OCI-LY7 (cell line): ENCODE measurements at regions not wholly inside any gene's neighbourhood (a gene's known extent, or its start where the extent isn't known, plus 50 kb on each side); places are given as distances from the start of the nearest gene placed in this dataset.

ENCODE experiments used
- EZH2phosphoT487 ChIP-seq: fragments of 200-600 bp; sonication (generic); IDR thresholded peaks from 2 replicates; pipeline ENCODE4 v1.6.1; 2018; ENCODE audit warnings: low read depth, borderline replicate concordance, mild to moderate bottlenecking, mixed run types, antibody characterized with exemption, low read length, moderate library complexity, mixed read lengths
- TF ChIP-seq, protein P1 (sequence below): fragments of 200-600 bp; sonication (generic); conservative IDR thresholded peaks from 2 replicates; pipeline ENCODE4 v1.5.1; 2014; ENCODE audit warnings: mild to moderate bottlenecking, antibody characterized with exemption, low read length, moderate library complexity, mixed read lengths

DNA sequence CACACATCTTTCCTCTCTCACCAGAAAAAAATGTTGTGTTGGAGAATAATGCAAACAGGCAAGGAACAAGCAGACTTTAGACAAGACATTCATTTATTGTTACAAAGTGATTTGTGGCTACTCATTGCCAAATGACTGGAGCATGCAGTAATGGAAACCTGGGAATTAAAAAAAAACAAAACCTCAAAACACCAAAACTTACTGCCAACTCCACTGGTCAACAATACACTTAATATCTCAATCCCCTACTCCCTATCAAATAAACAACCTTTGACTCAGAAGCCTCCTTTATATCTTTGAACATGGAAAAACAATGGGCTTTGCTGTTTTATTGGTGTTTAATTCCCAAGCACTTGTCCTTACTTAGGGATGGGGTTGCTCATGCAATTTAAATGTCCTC lies 112.8 kb downstream of the POSTN start:
- TF ChIP-seq, protein P1, sequence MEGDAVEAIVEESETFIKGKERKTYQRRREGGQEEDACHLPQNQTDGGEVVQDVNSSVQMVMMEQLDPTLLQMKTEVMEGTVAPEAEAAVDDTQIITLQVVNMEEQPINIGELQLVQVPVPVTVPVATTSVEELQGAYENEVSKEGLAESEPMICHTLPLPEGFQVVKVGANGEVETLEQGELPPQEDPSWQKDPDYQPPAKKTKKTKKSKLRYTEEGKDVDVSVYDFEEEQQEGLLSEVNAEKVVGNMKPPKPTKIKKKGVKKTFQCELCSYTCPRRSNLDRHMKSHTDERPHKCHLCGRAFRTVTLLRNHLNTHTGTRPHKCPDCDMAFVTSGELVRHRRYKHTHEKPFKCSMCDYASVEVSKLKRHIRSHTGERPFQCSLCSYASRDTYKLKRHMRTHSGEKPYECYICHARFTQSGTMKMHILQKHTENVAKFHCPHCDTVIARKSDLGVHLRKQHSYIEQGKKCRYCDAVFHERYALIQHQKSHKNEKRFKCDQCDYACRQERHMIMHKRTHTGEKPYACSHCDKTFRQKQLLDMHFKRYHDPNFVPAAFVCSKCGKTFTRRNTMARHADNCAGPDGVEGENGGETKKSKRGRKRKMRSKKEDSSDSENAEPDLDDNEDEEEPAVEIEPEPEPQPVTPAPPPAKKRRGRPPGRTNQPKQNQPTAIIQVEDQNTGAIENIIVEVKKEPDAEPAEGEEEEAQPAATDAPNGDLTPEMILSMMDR = no peak
- no peak for TF ChIP-seq EZH2phosphoT487
